ENCODE measurements at regions not wholly inside any gene's neighbourhood (a gene's known extent, or its start where the extent isn't known, plus 50 kb on each side); places are given as distances from the start of the nearest gene placed in this dataset.

DNA sequence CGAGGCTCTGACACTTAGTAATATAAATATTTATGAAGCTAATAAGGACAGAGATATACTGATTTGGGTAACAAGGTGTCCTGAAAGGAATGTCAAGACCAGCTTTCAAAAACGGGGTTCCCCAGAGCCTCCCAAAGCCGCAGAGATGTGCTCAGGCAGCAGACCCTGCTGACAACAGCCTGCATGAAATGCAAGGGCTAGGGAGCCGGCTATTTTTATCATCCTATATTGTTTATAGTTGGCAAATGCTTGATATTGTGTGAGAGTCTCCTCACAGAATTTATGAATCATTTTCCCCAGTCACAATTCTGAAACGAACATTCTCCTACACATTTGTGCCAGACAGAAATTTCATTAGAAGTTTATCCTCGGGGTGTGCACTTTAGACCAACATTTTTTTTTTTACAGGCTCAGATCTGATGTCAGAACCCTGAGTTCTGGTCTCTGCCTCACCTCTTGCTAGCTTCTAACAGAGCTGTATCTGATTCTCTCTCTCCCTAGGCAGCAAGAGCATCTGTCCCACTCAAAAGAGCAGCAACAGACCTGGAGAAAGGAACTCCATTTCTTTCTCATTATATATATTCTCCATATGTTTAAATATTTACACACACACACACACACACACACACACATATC is 302.3 kb upstream of the PLD5 start:
- Histone ChIP-seq H3K4me1 (replicated peaks in 1 of 2; ENCODE audit: control insufficient read depth in 2 of 2, insufficient read depth in 2 of 2, low read length in 2 of 2) (no peaks in the 10 kb centered on the region), H3K4me3 (no peak overlapping the region), H3K9ac (ENCODE audit: insufficient read depth in 1 of 2, low read depth in 2 of 2, low read length in 2 of 2) (no peak overlapping the region), H3K4me2 (ENCODE audit: insufficient read depth, low read length) (no peak overlapping the region), H2AFZ (ENCODE audit: low read depth, low read length) (no peak overlapping the region), H3K27me3 (ENCODE audit: control insufficient read depth in 2 of 2, insufficient read depth in 2 of 2, low read length in 2 of 2) (no peaks in the 10 kb centered on the region), H4K20me1 (replicated peaks; ENCODE audit: control insufficient read depth, insufficient read depth, low read length) (no peaks in the 10 kb centered on the region), H3K36me3 (ENCODE audit: control insufficient read depth, insufficient read depth, low read length) (no peaks in the 10 kb centered on the region), H3K9me1 (ENCODE audit: control insufficient read depth, insufficient read depth, low read length) (no peaks in the 10 kb centered on the region), H3K79me2 (ENCODE audit: control insufficient read depth, insufficient read depth, low read length) (no peaks in the 10 kb centered on the region), H3K9me3 (replicated peaks; ENCODE audit: control insufficient read depth, insufficient read depth, low read depth, low read length) (no peaks in the 10 kb centered on the region), H3K27ac (ENCODE audit: extremely low read depth, low read depth, low read length) (no peak overlapping the region)
- BruUV-seq (replicated peaks) = no TSS peak
- ChIA-PET CTCF (ENCODE audit: low intra/inter-chr PET ratio) (no interaction called here), POLR2A (no interaction called here)
- no peak for FAIRE-seq
- in situ Hi-C loops (cut with MboI) (loop anchor here (25.0 kb wide), 1 partner anchor 510 kb away; no protein-coding TSS in a partner anchor), intact Hi-C loops (cut with micrococcal nuclease) (no loop called here)
- no peak for ATAC-seq
- 0% methylated on average over 6 of the region's 6 CpGs for WGBS (ENCODE audit: insufficient coverage, low coverage, missing lambda C conversion rate)
- DNase-seq (ENCODE audit: extremely low read depth in 1 of 4, low spot score in 3 of 4) = no peak
- TF ChIP-seq, protein P1, sequence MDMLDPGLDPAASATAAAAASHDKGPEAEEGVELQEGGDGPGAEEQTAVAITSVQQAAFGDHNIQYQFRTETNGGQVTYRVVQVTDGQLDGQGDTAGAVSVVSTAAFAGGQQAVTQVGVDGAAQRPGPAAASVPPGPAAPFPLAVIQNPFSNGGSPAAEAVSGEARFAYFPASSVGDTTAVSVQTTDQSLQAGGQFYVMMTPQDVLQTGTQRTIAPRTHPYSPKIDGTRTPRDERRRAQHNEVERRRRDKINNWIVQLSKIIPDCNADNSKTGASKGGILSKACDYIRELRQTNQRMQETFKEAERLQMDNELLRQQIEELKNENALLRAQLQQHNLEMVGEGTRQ (CRISPR knock-in tag; IDR thresholded peaks at IDR 0.05) = no peak
- TF ChIP-seq MEF2D (tag; conservative IDR thresholded peaks at IDR 0.05; ENCODE audit: low read depth) = no peak
- TF ChIP-seq ZNF695 (CRISPR knock-in tag; IDR thresholded peaks at IDR 0.05) = no peak
- no peak for TF ChIP-seq ZNF324 (CRISPR knock-in tag; IDR thresholded peaks at IDR 0.05)
- TF ChIP-seq POLR2B (IDR thresholded peaks at IDR 0.05; ENCODE audit: low read depth, partially characterized antibody) = no peak
- no peak for TF ChIP-seq PHB (CRISPR knock-in tag; IDR thresholded peaks at IDR 0.05)
- TF ChIP-seq HNRNPUL1 (IDR thresholded peaks at IDR 0.05; ENCODE audit: low read length) = no peak
- TF ChIP-seq, protein P2, sequence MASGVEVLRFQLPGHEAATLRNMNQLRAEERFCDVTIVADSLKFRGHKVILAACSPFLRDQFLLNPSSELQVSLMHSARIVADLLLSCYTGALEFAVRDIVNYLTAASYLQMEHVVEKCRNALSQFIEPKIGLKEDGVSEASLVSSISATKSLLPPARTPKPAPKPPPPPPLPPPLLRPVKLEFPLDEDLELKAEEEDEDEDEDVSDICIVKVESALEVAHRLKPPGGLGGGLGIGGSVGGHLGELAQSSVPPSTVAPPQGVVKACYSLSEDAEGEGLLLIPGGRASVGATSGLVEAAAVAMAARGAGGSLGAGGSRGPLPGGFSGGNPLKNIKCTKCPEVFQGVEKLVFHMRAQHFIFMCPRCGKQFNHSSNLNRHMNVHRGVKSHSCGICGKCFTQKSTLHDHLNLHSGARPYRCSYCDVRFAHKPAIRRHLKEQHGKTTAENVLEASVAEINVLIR (CRISPR knock-in tag; IDR thresholded peaks at IDR 0.05) = no peak
- no peak for TF ChIP-seq KLF1 (tag; IDR thresholded peaks at IDR 0.05)
- no peak for TF ChIP-seq KAT2B (IDR thresholded peaks at IDR 0.05; ENCODE audit: low read depth, low read length)
- TF ChIP-seq, protein P3, sequence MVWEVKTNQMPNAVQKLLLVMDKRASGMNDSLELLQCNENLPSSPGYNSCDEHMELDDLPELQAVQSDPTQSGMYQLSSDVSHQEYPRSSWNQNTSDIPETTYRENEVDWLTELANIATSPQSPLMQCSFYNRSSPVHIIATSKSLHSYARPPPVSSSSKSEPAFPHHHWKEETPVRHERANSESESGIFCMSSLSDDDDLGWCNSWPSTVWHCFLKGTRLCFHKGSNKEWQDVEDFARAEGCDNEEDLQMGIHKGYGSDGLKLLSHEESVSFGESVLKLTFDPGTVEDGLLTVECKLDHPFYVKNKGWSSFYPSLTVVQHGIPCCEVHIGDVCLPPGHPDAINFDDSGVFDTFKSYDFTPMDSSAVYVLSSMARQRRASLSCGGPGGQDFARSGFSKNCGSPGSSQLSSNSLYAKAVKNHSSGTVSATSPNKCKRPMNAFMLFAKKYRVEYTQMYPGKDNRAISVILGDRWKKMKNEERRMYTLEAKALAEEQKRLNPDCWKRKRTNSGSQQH (CRISPR knock-in tag; IDR thresholded peaks at IDR 0.05) = no peak
- no peak for TF ChIP-seq ELF4 (CRISPR knock-in tag; IDR thresholded peaks at IDR 0.05)
- TF ChIP-seq ZC3H11A (IDR thresholded peaks at IDR 0.05; ENCODE audit: low read depth, low read length) = no peak

Measured in K562 (cell line).